ENCODE measurements at regions not wholly inside any gene's neighbourhood (a gene's known extent, or its start where the extent isn't known, plus 50 kb on each side); places are given as distances from the start of the nearest gene placed in this dataset.

DNA sequence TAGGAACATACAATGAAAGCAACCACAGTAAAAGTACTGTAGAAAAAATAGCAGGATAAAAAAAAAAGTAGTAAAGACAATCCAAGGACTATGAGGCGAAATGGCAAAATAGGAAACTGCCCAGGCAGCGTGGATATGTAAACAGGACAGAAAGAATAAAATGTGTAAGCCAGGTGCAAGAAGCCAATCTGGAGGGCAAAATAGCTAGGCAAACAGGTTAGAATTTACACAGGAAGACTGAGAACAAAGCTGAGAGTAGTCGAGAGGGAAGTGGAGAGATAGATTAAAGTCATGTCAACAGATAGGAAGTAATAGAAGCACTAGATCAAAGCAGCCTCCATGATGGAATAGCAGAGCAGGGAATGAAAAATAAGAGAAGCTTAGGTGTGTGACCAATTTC is 124.2 kb upstream of the B3GALT2 start:
- POLR2A ChIA-PET = interaction anchor here (0.6 kb wide), 1 partner anchor 352 kb away, joined by 6 read pairs; no protein-coding TSS in a partner anchor
- Histone ChIP-seq H3K9me1 (replicated peaks; ENCODE audit: control insufficient read depth, extremely low read depth, insufficient read depth, low read length) (no peaks in the 10 kb centered on the region), H2AFZ (ENCODE audit: low read depth, low read length) (no peak overlapping the region), H3K9me3 (replicated peaks; ENCODE audit: control insufficient read depth, insufficient read depth, low read length) (no peaks in the 10 kb centered on the region), H3K9ac (replicated peaks; ENCODE audit: extremely low read depth, insufficient read depth, low read length) (no peak overlapping the region), H3K4me1 (ENCODE audit: control insufficient read depth, extremely low read depth, insufficient read depth, low read length) (no peaks in the 10 kb centered on the region), H3K36me3 (ENCODE audit: control insufficient read depth in 2 of 2, extremely low read depth in 1 of 2, insufficient read depth in 2 of 2, low read length in 2 of 2) (no peaks in the 10 kb centered on the region), H3K27me3 (ENCODE audit: control insufficient read depth in 2 of 2, insufficient read depth in 2 of 2, low read length in 2 of 2) (no peaks in the 10 kb centered on the region), H3K27ac (ENCODE audit: insufficient read depth, low read depth, low read length) (no peak overlapping the region), H3K4me3 (replicated peaks in 1 of 3; ENCODE audit: insufficient read depth in 1 of 3, low read depth in 1 of 3, low read length in 3 of 3) (no peak overlapping the region), H3K79me2 (ENCODE audit: control insufficient read depth, insufficient read depth, low read length) (no peaks in the 10 kb centered on the region), H4K20me1 (replicated peaks; ENCODE audit: control insufficient read depth, extremely low read depth, insufficient read depth, low read length) (no peaks in the 10 kb centered on the region), H3K4me2 (ENCODE audit: insufficient read depth, low read length) (no peak overlapping the region)
- DNase-seq (ENCODE audit: low read depth, low spot score) (no peak), FAIRE-seq (no peak)
- no peak for TF ChIP-seq POLR2A (IDR thresholded peaks at IDR 0.05; ENCODE audit: low read depth, low read length)
- TF ChIP-seq, protein P1, sequence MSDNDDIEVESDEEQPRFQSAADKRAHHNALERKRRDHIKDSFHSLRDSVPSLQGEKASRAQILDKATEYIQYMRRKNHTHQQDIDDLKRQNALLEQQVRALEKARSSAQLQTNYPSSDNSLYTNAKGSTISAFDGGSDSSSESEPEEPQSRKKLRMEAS (IDR thresholded peaks at IDR 0.05; ENCODE audit: insufficient read depth, insufficient read length) = no peak
- no peak for TF ChIP-seq CTCF (IDR thresholded peaks at IDR 0.05; ENCODE audit: extremely low read depth in 1 of 2, insufficient read depth in 1 of 2, low read depth in 1 of 2, low read length in 2 of 2)
- BruUV-seq (replicated peaks) = no TSS peak
- dilution Hi-C loops (cut with MboI; ENCODE audit: extremely low pct_ligation_motif_present, low sequenced_read_pairs) (no loop called here), intact Hi-C loops (cut with micrococcal nuclease) (no loop called here)
- CTCF ChIA-PET = interaction anchor here (0.6 to 0.8 kb wide), 2 partner anchors 10 to 175 kb away, joined by 3 read pairs; no protein-coding TSS in a partner anchor

- ChIA-PET CTCF (no interaction called here), POLR2A (no interaction called here)
- Histone ChIP-seq H2AFZ (ENCODE audit: low read depth, low read length) (no peak overlapping the region), H3K27ac (ENCODE audit: insufficient read depth, low read depth, low read length) (no peak overlapping the region), H3K9me3 (replicated peaks; ENCODE audit: control insufficient read depth, insufficient read depth, low read length) (no peaks in the 10 kb centered on the region), H3K4me1 (ENCODE audit: control insufficient read depth, extremely low read depth, insufficient read depth, low read length) (no peaks in the 10 kb centered on the region), H4K20me1 (replicated peaks; ENCODE audit: control insufficient read depth, extremely low read depth, insufficient read depth, low read length) (no peaks in the 10 kb centered on the region), H3K4me3 (replicated peaks in 1 of 3; ENCODE audit: insufficient read depth in 1 of 3, low read depth in 1 of 3, low read length in 3 of 3) (no peak overlapping the region), H3K36me3 (ENCODE audit: control insufficient read depth in 2 of 2, extremely low read depth in 1 of 2, insufficient read depth in 2 of 2, low read length in 2 of 2) (no peaks in the 10 kb centered on the region), H3K79me2 (ENCODE audit: control insufficient read depth, insufficient read depth, low read length) (no peaks in the 10 kb centered on the region), H3K9ac (replicated peaks; ENCODE audit: extremely low read depth, insufficient read depth, low read length) (no peak overlapping the region), H3K27me3 (ENCODE audit: control insufficient read depth in 2 of 2, insufficient read depth in 2 of 2, low read length in 2 of 2) (no peaks in the 10 kb centered on the region), H3K4me2 (ENCODE audit: insufficient read depth, low read length) (no peak overlapping the region), H3K9me1 (replicated peaks; ENCODE audit: control insufficient read depth, extremely low read depth, insufficient read depth, low read length) (no peaks in the 10 kb centered on the region)
- dilution Hi-C loops (cut with MboI; ENCODE audit: extremely low pct_ligation_motif_present, low sequenced_read_pairs) = no loop called here
- FAIRE-seq = no peak
- TF ChIP-seq, protein P1 (IDR thresholded peaks at IDR 0.05; ENCODE audit: insufficient read depth, insufficient read length) = no peak
- TF ChIP-seq CTCF (IDR thresholded peaks at IDR 0.05; ENCODE audit: extremely low read depth in 1 of 2, insufficient read depth in 1 of 2, low read depth in 1 of 2, low read length in 2 of 2) = no peak
- no peak for TF ChIP-seq POLR2A (IDR thresholded peaks at IDR 0.05; ENCODE audit: low read depth, low read length)
- no peak for TF ChIP-seq MYC (IDR thresholded peaks at IDR 0.05; ENCODE audit: low read depth, low read length)
- TF ChIP-seq EZH2 (IDR thresholded peaks at IDR 0.05; ENCODE audit: borderline replicate concordance, low read depth, low read length, severe bottlenecking) = no peak
- no peak for TF ChIP-seq FOS (IDR thresholded peaks at IDR 0.05; ENCODE audit: borderline replicate concordance, insufficient read depth, low read length)
- no peak for TF ChIP-seq GATA2 (IDR thresholded peaks at IDR 0.05; ENCODE audit: insufficient read depth, insufficient read length, low read depth, low read length)
- TF ChIP-seq JUN (IDR thresholded peaks at IDR 0.05; ENCODE audit: borderline replicate concordance, insufficient read depth, insufficient read length, low read depth) = no peak
- TF ChIP-seq POLR2AphosphoS5 (IDR thresholded peaks at IDR 0.05; ENCODE audit: insufficient read depth, low read depth, low read length) = no peak
- no TSS peak for BruUV-seq (replicated peaks)
- intact Hi-C loops (cut with micrococcal nuclease) = no loop called here
- no peak for DNase-seq (ENCODE audit: low read depth, low spot score)
These were observed 123.6 kb upstream of the B3GALT2 start for GRCh38 chr1:193309936-193310475.
